ENCODE measurements at regions not wholly inside any gene's neighbourhood (a gene's known extent, or its start where the extent isn't known, plus 50 kb on each side); places are given as distances from the start of the nearest gene placed in this dataset.
"Not testable (repeated sequence)": the region's sequence is repeated elsewhere in the genome, so short reads cannot be mapped to it uniquely, and the experiment has no call there.

DNA sequence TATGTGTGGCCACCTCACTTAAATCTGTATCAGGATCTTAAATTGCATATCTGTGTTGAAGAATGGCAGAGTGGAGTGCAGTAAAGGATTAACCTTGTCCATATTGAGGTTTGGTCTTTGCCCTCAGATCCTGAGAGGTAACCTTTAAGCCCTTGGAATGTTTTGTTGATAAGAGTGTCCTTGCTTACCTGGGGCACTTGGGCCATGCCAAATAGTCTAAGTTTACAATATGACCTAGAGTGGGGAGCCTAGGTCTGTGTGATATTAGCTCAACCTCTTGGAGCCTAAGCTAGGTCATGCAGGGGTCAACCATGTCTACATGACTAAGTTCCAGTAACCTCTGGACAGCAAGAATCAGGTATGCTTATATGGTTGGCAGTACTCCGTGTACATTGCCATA is 792.5 kb downstream of the DIAPH3 start:
- no peak for DNase-seq (ENCODE audit: low read depth in 2 of 3, low spot score in 1 of 3)

DNA sequence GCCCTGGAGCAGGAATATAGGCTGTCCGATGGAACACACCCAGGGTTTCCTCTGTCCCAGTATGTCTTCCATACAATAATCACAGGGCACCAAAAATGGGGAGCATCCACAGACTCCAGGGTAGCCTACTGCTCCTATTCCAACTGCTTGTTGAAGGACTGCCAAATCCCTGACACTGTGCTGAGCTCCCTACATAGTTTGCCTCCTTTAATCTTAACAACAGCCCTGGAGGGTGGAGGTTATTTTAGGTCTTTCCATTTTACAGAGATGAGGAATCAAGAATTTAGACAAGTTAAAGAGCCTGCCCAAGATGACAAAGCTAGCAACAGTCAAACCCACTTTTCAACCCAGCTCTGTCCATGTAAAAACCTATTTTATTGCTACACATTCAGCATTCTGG is 790.4 kb downstream of the DIAPH3 start:
- DNase-seq (ENCODE audit: low read depth in 2 of 3, low spot score in 1 of 3), result no peak

DNA sequence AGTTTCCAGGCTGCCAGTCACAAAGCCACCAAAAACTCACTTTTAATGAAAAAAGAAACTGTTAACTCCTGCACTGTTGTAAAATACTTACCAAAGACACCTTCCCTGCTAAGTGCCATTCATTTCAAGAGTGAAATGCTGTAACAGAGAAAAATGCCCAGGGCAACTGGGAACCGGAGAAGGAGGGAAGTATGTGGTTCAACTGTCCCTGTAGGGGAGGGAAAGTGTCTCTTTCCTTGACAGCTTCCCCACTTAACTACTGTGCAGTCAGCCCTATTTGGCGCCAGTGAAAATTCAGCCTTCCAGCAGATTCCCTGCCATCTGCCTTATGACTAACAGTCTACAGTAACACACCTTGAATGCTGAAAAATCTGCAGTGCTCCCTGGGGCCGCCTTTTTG is 789.0 kb downstream of the DIAPH3 start:
- no peak for DNase-seq (ENCODE audit: low read depth in 2 of 3, low spot score in 1 of 3)

DNA sequence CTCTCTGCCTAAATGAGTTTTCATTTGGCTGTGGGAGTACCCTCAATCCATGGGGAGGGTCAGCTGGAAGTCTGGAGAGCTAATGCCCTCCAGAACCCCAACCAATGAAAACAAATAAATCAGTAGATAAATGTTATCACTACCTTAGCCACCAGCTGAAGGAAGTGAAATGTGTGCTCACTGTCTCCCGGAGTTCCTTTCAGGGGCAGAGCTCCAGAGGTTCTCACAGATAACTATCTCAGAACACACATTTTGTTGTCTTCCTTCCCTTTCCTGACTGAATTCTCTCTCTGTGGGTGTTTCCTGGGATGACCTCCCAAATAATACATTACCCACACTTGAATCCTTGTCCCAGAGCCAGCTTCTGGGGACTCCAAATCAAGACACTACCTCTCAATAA is 779.6 kb downstream of the DIAPH3 start:
- DNase-seq (ENCODE audit: low read depth in 2 of 3, low spot score in 1 of 3), result no peak

DNA sequence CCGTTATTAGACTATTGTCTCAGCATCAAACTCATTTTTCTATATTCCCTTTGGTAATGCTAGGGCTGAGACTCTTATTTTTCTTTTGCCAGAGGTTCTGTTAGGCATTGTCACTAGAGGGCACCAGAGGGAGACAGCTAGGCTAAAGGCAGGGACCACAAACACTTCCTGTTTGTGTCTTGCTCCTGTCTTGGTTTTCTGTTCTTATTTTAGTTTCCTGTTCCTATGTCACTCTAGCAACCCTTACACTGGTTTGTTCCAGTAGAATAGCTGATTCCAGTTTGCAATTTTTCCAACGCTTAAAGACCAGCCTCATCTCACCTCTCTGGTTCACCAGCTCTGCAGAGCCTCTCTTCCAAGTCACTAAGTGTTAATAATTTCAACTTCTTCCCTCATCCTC is 772.0 kb downstream of the DIAPH3 start:
- peak; percentile 6 to 66 (median 26) for DNase-seq (ENCODE audit: low read depth in 2 of 3, low spot score in 1 of 3)

DNA sequence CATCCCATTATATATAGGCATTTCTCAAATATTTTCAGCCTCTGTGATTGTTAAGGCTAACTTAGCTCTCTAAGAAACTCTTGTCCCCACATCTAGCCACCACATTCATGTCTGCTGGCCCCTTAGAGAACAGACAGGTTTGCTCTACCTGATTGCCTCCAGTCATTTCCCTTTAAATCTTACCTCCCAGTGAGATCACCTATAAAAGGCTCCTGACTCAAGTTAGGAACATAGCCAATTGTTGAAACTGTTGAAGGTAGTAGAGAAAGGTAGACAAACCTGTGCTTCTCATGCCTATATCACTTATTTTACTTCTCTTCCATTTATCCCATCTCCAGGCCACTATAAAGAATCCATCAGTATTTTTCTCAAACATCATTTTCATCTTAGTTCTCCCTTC is 771.4 kb downstream of the DIAPH3 start:
- no peak for DNase-seq (ENCODE audit: low read depth in 2 of 3, low spot score in 1 of 3)

DNA sequence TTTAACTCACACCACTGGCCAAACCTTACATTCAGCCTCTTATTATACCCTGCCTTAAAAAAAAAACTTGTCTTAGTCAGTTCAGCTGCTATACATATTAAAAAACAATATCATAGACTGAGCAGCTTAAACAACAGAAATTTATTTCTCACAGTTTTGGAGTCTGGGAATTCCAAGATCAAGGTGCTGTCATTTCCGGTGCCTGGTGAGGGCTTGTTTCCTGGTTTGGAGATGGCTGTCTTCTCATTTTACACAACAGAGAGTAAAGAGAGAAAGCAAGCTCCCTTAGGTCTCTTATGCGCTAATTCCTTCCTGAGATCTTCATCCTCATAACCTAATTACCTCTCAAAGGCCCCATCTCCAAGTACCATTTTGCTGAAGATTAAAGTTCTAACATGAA is 769.2 kb downstream of the DIAPH3 start:
- DNase-seq (ENCODE audit: low read depth in 2 of 3, low spot score in 1 of 3), result no peak

DNA sequence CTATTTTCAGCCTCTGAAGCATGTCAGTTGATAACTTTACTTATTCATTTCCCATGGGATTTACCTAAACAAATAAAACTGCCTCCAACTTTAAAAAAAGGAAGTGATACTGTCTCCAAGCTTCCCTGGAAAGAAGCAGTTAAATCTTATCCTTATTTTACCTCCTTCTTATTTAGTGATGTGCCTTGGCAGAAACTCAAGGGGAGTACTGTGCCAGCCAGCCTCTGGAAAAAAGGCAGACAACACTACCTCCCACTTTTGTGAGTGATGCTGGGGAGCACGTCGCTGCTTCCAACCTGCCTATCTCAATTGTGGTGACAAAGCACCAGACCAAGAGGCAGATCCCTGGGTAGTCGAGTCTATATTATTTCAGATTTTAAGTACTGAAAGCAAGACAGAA is 765.6 kb downstream of the DIAPH3 start:
- no peak for DNase-seq (ENCODE audit: low read depth in 2 of 3, low spot score in 1 of 3)

DNA sequence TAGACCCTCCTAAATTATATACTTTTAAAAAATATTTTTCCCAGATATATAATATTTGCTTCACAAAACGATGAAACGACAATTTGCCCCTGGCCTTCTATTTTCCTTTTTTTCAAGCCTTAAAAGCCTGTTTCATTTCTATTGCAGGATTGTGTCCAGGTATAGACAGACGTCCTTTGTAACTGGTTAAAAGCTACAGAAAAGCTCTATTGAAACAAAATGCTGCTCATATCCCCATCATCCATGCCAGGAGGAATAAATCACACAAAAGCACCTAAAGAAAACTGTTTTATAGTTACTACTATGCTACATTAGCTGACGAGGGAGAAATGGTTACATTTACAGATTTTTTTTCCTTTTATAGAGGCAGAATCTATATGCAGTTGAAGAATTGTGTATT is 765.1 kb downstream of the DIAPH3 start:
- DNase-seq (ENCODE audit: low read depth in 2 of 3, low spot score in 1 of 3), result no peak

DNA sequence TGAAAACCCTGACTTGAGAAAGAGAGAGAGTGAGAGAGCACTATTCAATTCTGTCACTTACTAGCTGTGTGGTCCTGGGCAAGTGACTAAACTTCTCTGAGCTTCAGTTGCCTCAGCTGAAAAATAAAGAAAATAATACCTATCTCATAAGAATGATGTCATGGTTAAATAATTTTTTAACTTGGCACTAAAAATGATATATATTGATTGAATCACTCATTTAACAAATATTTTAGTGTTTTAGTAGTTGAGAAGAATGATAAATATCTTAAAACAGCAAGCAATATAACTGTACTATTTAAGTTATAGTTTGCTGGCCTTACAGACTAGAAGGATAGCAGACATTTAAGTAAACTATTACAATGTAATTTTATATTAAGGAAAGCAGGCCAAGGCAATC is 764.2 kb downstream of the DIAPH3 start:
- DNase-seq (ENCODE audit: low read depth in 2 of 3, low spot score in 1 of 3), result no peak

DNA sequence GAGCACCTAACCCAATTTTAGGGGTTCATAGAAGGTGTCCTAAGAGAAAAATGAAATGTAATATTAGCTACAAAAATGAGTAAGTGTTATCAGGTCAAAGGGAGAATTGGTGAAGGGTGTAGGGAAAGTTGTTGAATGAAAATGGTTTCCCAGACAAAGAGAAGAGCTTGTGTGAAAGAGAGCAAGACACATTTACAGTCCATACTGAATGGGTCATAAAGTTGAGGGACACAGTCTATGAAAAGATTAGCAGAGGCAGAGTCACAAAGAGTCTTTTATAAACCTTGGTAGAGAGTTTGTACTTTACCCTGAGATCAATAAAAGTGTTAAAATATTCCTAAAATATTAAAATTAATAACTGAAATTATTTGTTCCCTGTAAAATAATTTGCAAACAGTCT is 759.4 kb downstream of the DIAPH3 start:
- DNase-seq (ENCODE audit: low read depth in 2 of 3, low spot score in 1 of 3), result no peak

DNA sequence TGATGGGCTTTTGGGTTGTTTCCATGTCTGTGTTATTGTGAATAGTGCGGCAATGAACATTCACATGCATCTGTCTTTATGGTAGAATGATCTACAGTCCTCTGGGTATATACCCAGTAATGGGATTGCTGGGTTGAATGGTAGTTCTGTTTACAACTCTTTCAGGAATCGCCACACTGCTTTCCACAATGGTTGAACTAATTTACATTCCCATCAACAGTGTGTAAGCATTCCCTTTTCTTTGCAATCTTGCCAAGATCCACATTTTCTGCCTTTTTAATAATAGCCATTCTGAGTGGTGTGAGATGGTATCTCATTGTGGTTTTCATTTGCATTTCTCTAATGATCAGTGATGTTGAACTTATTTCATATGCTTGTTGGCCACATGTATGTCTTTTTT is 756.5 kb downstream of the DIAPH3 start:
- DNase-seq (ENCODE audit: low read depth in 2 of 3, low spot score in 1 of 3), result not testable (repeated sequence)

DNA sequence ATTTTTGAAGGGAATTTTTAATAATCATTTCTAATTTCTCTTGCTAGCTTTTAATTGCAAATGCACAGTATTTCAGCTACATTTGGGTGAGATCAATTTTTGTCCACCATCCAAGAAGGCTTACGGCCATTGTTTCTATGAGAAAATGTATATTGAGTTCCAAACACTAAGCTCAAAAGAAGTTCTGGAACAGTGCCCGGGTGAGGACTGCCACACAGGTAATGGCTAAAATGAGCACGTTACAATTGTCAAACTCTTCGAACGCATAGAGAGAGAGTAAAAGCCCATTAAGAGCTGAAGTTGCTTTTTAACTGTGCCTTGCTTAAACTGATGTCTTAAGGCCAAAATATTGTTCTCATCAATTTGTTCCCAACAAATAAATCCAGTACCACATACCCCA is 755.0 kb downstream of the DIAPH3 start:
- no peak for DNase-seq (ENCODE audit: low read depth in 2 of 3, low spot score in 1 of 3)

DNA sequence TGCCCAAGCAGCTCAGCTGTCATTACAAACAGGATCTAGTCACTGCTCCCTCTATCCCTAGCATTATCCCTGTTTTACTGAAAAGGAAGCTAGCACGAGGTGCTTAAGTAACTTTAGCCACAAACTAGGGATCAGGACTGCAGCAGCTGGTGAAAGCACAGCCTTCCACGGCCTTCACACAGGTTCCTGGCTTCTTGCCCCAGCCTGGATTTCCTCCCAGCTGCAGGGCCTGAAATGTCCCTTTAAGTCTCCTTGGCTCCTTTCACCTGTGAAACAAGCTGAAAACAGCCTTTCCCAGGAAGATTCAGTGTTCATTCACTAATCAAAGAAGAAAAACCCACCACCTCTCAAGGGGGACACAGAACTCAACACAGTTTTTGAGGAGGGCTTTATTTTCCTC is 754.5 kb downstream of the DIAPH3 start:
- DNase-seq (ENCODE audit: low read depth in 2 of 3, low spot score in 1 of 3), result no peak

DNA sequence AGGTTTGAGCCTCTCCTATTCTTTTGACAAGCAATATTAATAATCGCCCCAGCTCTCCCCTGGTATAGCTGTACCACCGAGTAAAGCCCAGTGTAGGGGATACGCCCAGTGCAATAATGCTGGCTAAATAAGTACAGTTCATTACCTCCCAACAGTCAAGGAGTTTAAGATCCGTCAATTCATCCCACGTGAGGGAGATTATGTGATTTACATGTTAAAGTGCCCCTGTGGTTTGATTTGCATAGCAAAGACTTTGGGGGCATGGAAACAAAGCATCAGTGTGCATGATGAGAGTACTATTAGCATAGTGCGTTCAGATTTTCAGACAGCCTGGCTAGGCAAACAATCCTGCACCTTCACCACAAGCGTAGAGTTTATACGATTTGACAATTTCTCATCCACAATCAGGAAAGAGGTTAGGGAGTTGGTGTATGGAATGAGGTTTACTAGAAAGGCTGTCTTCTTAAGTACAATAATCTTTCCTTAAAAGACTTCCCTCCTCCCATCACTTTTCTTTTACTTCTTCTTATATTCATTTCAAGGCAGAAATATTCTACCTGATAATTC is 754.0 kb downstream of the DIAPH3 start:
- DNase-seq (ENCODE audit: low read depth in 2 of 3, low spot score in 1 of 3), result no peak

DNA sequence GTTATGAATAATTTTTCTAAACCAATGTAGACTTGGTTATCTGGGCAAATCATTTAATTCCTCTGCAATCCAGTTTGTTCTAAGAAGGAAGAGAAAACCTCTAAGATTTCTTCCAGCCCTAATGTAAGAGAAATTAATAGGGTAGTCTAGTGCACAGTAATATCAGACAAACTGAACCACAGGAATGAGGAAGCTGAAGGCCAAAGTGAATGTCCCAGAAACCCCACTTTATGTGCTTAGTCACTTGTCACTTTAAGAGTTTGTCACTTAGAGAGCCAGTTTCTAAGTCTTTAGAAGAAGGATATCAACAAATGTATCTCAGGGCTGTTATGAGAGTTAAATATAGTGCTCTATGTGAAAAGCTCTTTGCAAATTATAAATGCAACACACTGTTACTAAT is 750.6 kb downstream of the DIAPH3 start:
- DNase-seq (ENCODE audit: low read depth in 2 of 3, low spot score in 1 of 3), result no peak

DNA sequence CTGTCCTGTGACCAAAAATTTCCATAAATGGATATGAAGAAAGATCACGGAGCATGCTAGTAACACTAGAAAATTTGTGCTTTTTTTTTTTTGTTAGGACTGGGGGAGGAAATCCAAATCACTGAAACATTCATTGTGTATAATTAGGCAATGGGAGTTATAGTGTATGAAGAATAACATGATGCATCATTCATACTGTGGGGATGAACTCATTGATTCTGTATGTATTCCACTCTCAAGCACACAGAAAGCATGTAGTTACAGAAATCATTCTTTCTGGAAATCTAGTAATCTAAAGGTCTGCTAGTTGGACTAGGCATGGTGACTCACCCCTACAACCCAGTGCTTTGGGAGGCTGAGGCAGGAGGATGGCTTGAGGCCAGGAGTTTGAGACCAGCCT is 749.7 kb downstream of the DIAPH3 start:
- DNase-seq (ENCODE audit: low read depth in 2 of 3, low spot score in 1 of 3), result no peak

DNA sequence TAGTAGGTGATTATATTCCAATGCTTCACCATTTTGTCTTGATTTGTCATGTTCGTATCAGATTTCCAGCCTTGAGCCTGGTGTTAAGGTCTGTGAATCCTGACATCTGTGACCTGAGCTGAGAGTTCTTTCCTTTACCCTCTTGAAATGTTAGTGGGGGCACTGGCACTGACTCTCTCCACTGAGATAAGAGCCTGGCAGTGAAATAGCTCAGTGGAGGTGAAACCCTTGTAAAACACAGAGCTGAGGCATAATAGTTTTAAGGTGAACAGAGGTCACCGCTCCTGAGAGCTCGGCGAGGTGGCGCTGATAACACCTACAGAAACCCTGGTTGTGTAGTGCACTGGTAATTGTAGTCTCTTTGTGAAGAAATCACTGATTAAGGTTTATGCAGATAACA is 748.2 kb downstream of the DIAPH3 start:
- no peak for DNase-seq (ENCODE audit: low read depth in 2 of 3, low spot score in 1 of 3)

DNA sequence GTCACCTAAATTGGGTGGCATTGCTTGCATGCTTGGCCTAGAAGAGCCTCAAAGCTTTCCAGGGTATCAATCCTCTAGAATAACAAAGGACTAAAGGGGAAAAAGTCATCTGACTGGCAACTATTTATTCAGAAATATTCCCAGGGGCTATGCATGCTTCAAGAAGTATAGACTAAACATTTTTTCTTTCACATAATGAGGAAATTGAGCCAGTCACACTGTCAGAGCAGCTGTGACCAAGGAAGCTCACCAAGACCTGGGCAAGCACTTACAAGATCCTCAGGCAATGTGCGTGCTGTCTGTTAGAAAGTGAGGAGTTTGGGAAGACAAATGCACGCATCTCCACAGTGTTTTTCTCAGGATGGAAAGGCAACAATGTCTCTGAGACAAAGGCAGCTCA is 747.2 kb downstream of the DIAPH3 start:
- no peak for DNase-seq (ENCODE audit: low read depth in 2 of 3, low spot score in 1 of 3)

DNA sequence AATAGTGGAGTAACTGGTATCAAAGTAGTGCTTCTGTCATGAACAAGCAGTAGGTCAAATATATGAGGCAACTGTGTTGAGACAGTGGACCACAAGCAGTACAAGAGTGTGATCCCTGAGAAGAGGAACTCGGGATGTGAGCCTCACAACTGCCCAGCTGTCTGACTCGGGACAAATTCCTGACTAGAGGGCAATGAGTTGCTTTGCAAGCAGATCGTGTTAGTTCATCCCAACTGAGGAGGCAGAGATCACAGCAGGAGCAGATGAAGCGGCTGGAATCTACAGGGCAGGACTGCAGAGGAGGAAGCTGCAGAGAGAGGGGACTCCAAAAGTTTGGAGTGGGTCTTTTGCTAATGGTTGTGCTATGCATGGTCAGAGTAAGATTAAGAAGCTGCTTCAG is 741.1 kb downstream of the DIAPH3 start:
- DNase-seq (ENCODE audit: low read depth in 2 of 3, low spot score in 1 of 3), result no peak

DNA sequence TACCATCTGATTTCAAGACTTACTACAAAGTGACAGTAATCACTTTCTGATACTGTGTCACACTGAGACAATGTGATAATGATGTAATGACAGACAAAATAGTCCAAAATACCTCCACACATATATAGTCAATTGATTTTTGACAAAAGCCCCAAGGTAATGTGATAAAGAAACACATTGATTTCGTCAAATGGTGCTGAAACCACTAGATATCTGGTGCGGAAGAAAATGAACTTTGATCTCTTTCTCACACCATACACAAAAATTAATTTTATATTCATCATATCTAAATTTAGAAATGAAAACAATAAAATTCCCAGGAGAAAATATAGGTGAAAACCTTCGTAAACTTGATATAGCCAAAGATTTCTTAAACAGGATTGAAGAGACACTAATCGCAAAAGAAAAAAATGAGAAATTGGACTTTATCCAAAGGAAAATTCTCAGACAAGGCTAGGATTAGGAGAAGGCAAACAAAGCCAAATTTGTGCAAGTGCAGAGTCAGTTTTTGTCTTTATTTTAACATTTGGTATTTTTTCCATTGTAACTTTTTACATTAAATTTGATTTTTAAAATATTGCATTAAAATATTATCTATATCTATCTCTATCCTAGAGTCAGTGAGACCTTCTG is 739.9 kb downstream of the DIAPH3 start:
- no peak for DNase-seq (ENCODE audit: low read depth in 2 of 3, low spot score in 1 of 3)

DNA sequence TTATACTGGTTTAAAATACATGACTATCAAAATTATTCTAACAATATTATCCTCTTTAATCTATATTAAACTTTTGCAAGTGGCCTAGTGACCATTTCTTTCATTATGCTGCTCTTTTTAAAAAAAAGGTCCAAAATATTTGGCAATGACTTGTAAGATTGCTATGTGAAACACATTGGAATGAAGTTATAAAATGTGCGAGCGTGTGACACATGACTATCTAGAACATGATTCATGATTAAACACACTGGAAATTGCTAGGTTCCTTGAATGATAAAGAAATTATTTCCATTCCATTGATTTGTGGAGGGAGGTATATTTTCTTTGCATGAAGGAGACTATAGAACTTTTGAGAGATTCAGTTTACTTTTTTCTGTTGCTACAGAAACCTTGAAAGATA is 739.1 kb downstream of the DIAPH3 start:
- no peak for DNase-seq (ENCODE audit: low read depth in 2 of 3, low spot score in 1 of 3)

DNA sequence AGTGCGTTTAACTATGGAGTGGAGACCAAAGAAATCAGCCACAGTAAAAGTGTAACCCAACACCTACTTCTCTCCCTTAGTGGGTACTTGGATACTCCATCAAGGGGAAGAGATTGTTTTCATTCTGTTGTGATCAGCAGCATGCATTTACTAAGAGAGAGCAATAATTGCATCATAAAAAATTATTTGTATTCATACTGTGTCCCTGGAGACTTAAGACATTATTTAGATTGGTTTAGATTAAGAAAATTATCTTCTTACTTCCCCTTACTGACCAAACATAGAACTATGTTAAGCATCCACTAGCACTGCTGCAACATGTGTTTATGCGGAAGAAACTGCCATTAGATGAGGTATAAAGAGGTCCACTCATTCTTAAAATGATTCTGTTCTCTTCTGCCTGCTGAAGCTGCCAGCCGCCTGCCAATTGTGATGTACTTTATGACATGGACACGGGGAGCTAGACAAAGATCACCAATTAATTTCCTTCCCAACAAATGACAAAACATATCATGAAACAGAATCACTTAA is 738.5 kb downstream of the DIAPH3 start:
- DNase-seq (ENCODE audit: low read depth in 2 of 3, low spot score in 1 of 3), result no peak

Data from stimulated activated CD4-positive, alpha-beta T cell treated with anti-CD3 and anti-CD28 coated beads, Interleukin-12 subunit alpha, Interleukin-12 subunit beta, amount 100 ng/mL, for 48 hours (primary cell).